Fibroblast of mammary gland (primary cell): ENCODE measurements at regions not wholly inside any gene's neighbourhood (a gene's known extent, or its start where the extent isn't known, plus 50 kb on each side); places are given as distances from the start of the nearest gene placed in this dataset.

ENCODE experiments used
- DNase-seq: peaks from one replicate; pipeline ENCODE4 v3.0.0-alpha.2; 2010; ENCODE audit warnings: low read depth
- H3K4me3 ChIP-seq: 2 replicates; pipeline ENCODE4 v1.5.1; 2011; ENCODE audit warnings: low read depth, mild to moderate bottlenecking, low read length, moderate library complexity; ENCODE audit not compliant: control insufficient read depth
- TF ChIP-seq, protein P1 (sequence below): conservative IDR thresholded peaks from 2 replicates; pipeline ENCODE4 v1.5.1; 2011; ENCODE audit warnings: low read depth, low read length, inconsistent platforms; ENCODE audit not compliant: control insufficient read depth, insufficient read depth

DNA sequence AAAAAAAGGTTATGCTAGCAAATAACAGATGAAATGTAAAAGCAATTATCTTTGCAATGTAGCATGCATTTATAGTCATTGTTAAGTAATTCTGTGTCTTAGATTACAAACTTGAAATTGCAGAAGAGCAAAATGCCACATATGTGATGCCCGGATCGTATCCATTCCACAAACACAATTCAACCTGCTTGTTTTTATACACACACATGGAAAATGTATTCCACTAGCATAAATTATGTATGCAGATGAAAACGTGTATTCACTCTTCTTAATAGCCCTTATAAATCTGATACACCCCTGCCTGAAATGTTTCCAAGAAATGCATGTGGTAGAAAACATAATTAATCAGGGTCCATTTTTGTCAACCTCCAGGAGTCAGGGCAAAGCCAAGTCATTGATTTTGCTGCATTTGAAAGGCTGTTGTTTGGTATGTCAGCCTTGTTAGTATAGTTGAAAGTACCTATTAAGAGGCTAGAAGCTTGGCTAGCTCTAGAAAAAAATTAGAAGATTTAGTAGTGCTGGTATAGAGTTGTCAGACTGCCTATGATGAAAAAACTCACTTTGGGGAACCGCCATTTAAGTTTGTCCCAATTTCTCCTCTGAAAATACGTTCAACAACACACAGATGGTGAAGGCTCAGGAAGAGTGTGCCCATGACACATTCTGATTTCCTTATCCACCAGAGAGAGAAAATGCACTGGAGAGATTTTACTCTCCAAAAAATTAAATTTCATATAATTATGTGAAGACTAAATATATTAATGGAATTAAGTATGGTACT is 69.2 kb upstream of the TMC3 start:
- TF ChIP-seq, protein P1, sequence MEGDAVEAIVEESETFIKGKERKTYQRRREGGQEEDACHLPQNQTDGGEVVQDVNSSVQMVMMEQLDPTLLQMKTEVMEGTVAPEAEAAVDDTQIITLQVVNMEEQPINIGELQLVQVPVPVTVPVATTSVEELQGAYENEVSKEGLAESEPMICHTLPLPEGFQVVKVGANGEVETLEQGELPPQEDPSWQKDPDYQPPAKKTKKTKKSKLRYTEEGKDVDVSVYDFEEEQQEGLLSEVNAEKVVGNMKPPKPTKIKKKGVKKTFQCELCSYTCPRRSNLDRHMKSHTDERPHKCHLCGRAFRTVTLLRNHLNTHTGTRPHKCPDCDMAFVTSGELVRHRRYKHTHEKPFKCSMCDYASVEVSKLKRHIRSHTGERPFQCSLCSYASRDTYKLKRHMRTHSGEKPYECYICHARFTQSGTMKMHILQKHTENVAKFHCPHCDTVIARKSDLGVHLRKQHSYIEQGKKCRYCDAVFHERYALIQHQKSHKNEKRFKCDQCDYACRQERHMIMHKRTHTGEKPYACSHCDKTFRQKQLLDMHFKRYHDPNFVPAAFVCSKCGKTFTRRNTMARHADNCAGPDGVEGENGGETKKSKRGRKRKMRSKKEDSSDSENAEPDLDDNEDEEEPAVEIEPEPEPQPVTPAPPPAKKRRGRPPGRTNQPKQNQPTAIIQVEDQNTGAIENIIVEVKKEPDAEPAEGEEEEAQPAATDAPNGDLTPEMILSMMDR = no peak
- DNase-seq = no peak
- no peak overlapping the region for H3K4me3 ChIP-seq

DNA sequence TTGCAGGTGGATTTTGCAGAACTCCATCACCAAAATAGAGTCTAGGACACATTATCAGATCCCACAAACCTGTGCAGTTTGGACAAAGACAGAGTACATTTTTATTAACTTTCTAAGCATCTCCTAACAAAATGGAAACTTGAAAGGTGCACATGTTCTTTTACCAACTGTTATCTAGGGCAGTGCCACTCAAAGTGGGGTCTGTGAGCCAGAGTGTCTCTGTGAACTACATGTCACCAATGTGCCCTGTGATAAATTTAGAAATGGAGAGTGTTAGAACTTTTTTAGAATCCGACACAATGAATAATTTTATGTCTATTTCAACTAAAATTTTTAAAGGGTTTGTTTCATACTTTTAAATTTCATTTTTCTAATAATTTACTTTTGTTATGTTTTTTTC is 68.4 kb upstream of the TMC3 start:
- TF ChIP-seq, protein P1 = no peak
- H3K4me3 ChIP-seq = no peak overlapping the region
- no peak for DNase-seq

DNA sequence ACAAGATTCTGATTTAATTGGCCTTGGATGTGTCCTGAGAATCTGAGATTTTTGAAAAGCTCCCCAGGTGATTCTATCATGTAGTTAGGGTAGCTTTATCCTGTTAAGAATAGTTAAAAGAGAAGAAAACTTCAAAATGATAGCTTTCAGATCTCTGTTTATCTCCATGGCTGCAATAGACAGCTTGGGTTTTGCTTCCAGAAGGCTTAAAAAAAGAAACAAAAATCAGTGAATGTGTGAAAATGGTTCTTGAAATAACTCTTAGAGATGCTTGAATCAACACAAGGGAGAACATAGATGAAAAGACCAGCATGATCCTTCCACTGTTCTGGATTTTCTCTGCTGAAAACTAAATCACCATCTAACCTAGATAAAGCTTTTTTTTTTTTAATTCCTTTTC is 60.8 kb upstream of the TMC3 start:
- DNase-seq = no peak
- no peak overlapping the region for H3K4me3 ChIP-seq
- TF ChIP-seq, protein P1 = no peak

DNA sequence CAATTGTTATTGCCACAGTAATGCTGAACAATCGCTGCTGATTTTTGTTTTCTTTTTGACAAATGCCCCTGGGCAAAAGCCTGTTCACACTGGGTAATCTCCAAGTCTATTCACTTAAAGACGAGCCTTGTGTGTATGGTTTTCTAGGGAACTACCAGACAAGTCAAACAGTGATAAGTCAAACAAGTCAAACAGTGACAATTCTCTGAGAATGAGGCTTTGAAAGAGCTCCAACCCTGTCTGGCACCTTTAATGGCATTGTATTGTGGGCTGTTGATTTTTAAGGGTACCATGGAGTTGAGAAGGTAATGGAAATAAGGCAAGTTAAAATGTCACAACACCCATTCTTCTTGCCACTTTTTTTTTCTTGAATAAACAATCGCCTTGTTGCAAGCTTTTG is 59.4 kb upstream of the TMC3 start:
- DNase-seq = no peak
- TF ChIP-seq, protein P1 = no peak
- H3K4me3 ChIP-seq = no peak overlapping the region

GRCh38 chr15:81432179-81432578 is 58.2 kb upstream of the TMC3 start:
- TF ChIP-seq, protein P1 = no peak
- H3K4me3 ChIP-seq = no peak overlapping the region
- no peak for DNase-seq

GRCh38 chr15:81427176-81427575 is 53.2 kb upstream of the TMC3 start:
- TF ChIP-seq, protein P1 = no peak
- no peak overlapping the region for H3K4me3 ChIP-seq
- DNase-seq = no peak
